Endothelial cell of umbilical vein (primary cell): ENCODE measurements at regions not wholly inside any gene's neighbourhood (a gene's known extent, or its start where the extent isn't known, plus 50 kb on each side); places are given as distances from the start of the nearest gene placed in this dataset.

ENCODE experiments used
- BruUV-seq: library from RNA; stranded (reverse); fragments of 400-500 nt; replicated peaks from 2 replicates; lab custom pipeline; 2021; lab: Mats Ljungman, UMichigan
- CTCF ChIA-PET: fragments of 300-600, 350-600 bp; sonication (Branson Sonifier 250); formaldehyde crosslinking; loops from one replicate; lab custom pipeline; 2021; ENCODE audit warnings: antibody characterized with exemption, inconsistent platforms; lab: Charles Lee
- POLR2A ChIA-PET: fragments of 300-600, 350-600 bp; sonication (Branson Sonifier 250); formaldehyde crosslinking; loops from one replicate; lab custom pipeline; 2021; ENCODE audit warnings: antibody characterized with exemption, inconsistent platforms; lab: Charles Lee
- DNase-seq: peaks from one replicate; pipeline ENCODE4 v3.0.0-alpha.2; 2011; ENCODE audit warnings: low read depth, low spot score
- FAIRE-seq: peaks from 2 replicates; lab custom pipeline; 2011; peaks lifted over from hg19 to GRCh38; lab: Jason Lieb, UNC
- H2AFZ ChIP-seq: 2 replicates; pipeline ENCODE4 v1.6.0; 2012; ENCODE audit warnings: low read depth, low read length, control low read depth, inconsistent platforms
- H3K27ac ChIP-seq: 2 replicates; pipeline ENCODE4 v1.5.1; 2011; ENCODE audit warnings: low read depth, mild to moderate bottlenecking, control low read depth, low read length, moderate library complexity; ENCODE audit not compliant: insufficient read depth
- H3K27me3 ChIP-seq, 2 experiments: 2 replicates each; pipeline versions ENCODE4 v1.6.0 to v1.6.1; 2011; ENCODE audit warnings: low read length in 2 of 2, mixed read lengths in 1 of 2; ENCODE audit not compliant: control insufficient read depth in 2 of 2, insufficient read depth in 2 of 2
- H3K36me3 ChIP-seq, 2 experiments: 2 replicates in 1 of 2; 3 replicates in 1 of 2; pipeline ENCODE4 v1.5.1; 2011; ENCODE audit warnings: low read length in 2 of 2, mild to moderate bottlenecking in 1 of 2, moderate library complexity in 1 of 2; ENCODE audit not compliant: control insufficient read depth in 2 of 2, insufficient read depth in 2 of 2; ENCODE audit errors: extremely low read depth in 1 of 2
- H3K4me1 ChIP-seq: 3 replicates; pipeline ENCODE4 v1.5.1; 2011; ENCODE audit warnings: mild to moderate bottlenecking, low read length; ENCODE audit not compliant: control insufficient read depth, insufficient read depth; ENCODE audit errors: extremely low read depth
- H3K4me2 ChIP-seq: 2 replicates; pipeline ENCODE4 v1.6.1; 2011; ENCODE audit warnings: low read length, control low read depth, mixed read lengths; ENCODE audit not compliant: insufficient read depth
- H3K4me3 ChIP-seq, 3 experiments: fragments of 200-600 bp in 1 of 3; sonication (generic), shearing (Covaris generic) in 1 of 3; replicated peaks in 1 of 3; 2 replicates each; pipeline ENCODE4 v1.5.1; 2011 to 2016; ENCODE audit warnings: control low read depth in 3 of 3, low read length in 3 of 3, mild to moderate bottlenecking in 2 of 3, inconsistent platforms in 1 of 3, low read depth in 1 of 3, moderate library complexity in 1 of 3; ENCODE audit not compliant: insufficient read depth in 1 of 3
- H3K79me2 ChIP-seq: 2 replicates; pipeline ENCODE4 v1.6.0; 2012; ENCODE audit warnings: low read length, inconsistent platforms; ENCODE audit not compliant: control insufficient read depth, insufficient read depth
- H3K9ac ChIP-seq: replicated peaks from 2 replicates; pipeline ENCODE3; 2011; ENCODE audit warnings: low read length, control low read depth; ENCODE audit not compliant: insufficient read depth; ENCODE audit errors: extremely low read depth
- H3K9me1 ChIP-seq: replicated peaks from 3 replicates; pipeline ENCODE4 v1.6.0; 2011; ENCODE audit warnings: mild to moderate bottlenecking, low read length; ENCODE audit not compliant: control insufficient read depth, insufficient read depth; ENCODE audit errors: extremely low read depth
- H3K9me3 ChIP-seq: replicated peaks from 2 replicates; pipeline ENCODE4 v1.5.1; 2012; ENCODE audit warnings: low read length, inconsistent platforms; ENCODE audit not compliant: control insufficient read depth, insufficient read depth
- H4K20me1 ChIP-seq: replicated peaks from 2 replicates; pipeline ENCODE3; 2011; ENCODE audit warnings: mild to moderate bottlenecking, low read length; ENCODE audit not compliant: control insufficient read depth, insufficient read depth; ENCODE audit errors: extremely low read depth
- EZH2 ChIP-seq: IDR thresholded peaks from 2 replicates; pipeline ENCODE4 v1.6.1; 2012; ENCODE audit warnings: borderline replicate concordance, low read depth, mild to moderate bottlenecking, moderate library complexity, low read length, inconsistent platforms; ENCODE audit not compliant: severe bottlenecking
- FOS ChIP-seq: IDR thresholded peaks from 2 replicates; pipeline ENCODE4 v1.6.1; 2011; ENCODE audit warnings: mild to moderate bottlenecking, low read length, moderate library complexity, borderline replicate concordance; ENCODE audit not compliant: insufficient read depth
- GATA2 ChIP-seq: IDR thresholded peaks from 2 replicates; pipeline ENCODE4 v1.7.0; 2011; ENCODE audit warnings: low read depth, mild to moderate bottlenecking, moderate library complexity, mixed read lengths, low read length; ENCODE audit not compliant: insufficient read length, insufficient read depth
- JUN ChIP-seq: IDR thresholded peaks from 2 replicates; pipeline ENCODE4 v1.6.1; 2011; ENCODE audit warnings: borderline replicate concordance, low read depth; ENCODE audit not compliant: insufficient read length, insufficient read depth
- MYC ChIP-seq: IDR thresholded peaks from one replicate; pipeline ENCODE4 v1.6.1; 2011; ENCODE audit warnings: mild to moderate bottlenecking, low read depth, low read length
- POLR2A ChIP-seq: IDR thresholded peaks from 2 replicates; pipeline ENCODE4 v1.6.1; 2012; ENCODE audit warnings: low read depth, mild to moderate bottlenecking, control low read depth, low read length
- POLR2AphosphoS5 ChIP-seq: IDR thresholded peaks from 2 replicates; pipeline ENCODE4 v1.6.1; 2012; ENCODE audit warnings: low read depth, mild to moderate bottlenecking, control low read depth, low read length, moderate library complexity; ENCODE audit not compliant: insufficient read depth
- dilution Hi-C: fragments of 300-500 bp; cut with MboI; formaldehyde crosslinking; loops from one replicate; pipeline ENCODE4 v1.15.0; 2019; ENCODE audit warnings: low sequenced_read_pairs; ENCODE audit not compliant: extremely low pct_ligation_motif_present
- intact Hi-C: fragments of 100-400 bp; cut with micrococcal nuclease; formaldehyde crosslinking; loops from one replicate; pipeline ENCODE4 v1.10.0; 2022
- TF ChIP-seq, protein P1 (sequence below): IDR thresholded peaks from 2 replicates; pipeline ENCODE4 v1.6.1; 2011; ENCODE audit not compliant: insufficient read depth, insufficient read length
- TF ChIP-seq, protein P2 (sequence below), 2 donors: IDR thresholded peaks; 1 replicate in 1 of 2; 2 replicates in 1 of 2; pipeline ENCODE4 v1.5.1; 2011; ENCODE audit warnings: low read length in 2 of 2, mild to moderate bottlenecking in 2 of 2, moderate library complexity in 2 of 2, control low read depth in 1 of 2, inconsistent platforms in 1 of 2, low read depth in 1 of 2; ENCODE audit not compliant: insufficient read depth in 1 of 2; ENCODE audit errors: extremely low read depth in 1 of 2

DNA sequence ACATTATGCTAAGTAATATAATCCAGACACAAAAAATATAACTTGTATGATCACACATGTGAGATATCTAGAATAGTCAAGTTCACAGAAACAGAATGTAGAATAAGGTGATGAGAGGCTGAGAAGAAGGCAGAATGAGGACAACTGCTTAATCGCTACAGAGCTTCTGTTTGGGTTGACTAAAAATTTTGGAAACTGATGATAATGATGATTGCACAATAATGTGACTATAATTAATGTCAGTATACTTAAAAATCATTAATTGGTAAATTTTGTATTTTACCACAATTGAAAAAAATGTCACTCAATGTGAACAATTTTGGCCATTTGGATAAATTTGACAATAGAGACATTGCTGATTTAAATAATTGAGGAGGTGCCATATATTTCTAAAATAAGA lies 1374.4 kb upstream of the CDH8 start:
- Histone ChIP-seq H3K4me1 (no peaks in the 10 kb centered on the region), H4K20me1 (no peaks in the 10 kb centered on the region), H3K36me3 (no peaks in the 10 kb centered on the region), H3K27ac (no peak overlapping the region), H3K4me3 (no peak overlapping the region), H3K4me2 (no peak overlapping the region), H3K9ac (no peak overlapping the region), H2AFZ (no peak overlapping the region), H3K9me3 (no peaks in the 10 kb centered on the region), H3K79me2 (no peaks in the 10 kb centered on the region), H3K9me1 (no peaks in the 10 kb centered on the region), H3K27me3 (no peaks in the 10 kb centered on the region)
- no TSS peak for BruUV-seq
- dilution Hi-C loops (no loop called here), intact Hi-C loops (no loop called here)
- no peak for DNase-seq
- CTCF ChIA-PET: no interaction called here
- no peak for FAIRE-seq
- TF ChIP-seq, protein P1, sequence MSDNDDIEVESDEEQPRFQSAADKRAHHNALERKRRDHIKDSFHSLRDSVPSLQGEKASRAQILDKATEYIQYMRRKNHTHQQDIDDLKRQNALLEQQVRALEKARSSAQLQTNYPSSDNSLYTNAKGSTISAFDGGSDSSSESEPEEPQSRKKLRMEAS: no peak
- TF ChIP-seq GATA2 (no peak), FOS (no peak), EZH2 (no peak), POLR2A (no peak), JUN (no peak), MYC (no peak), POLR2AphosphoS5 (no peak)
- TF ChIP-seq, protein P2, sequence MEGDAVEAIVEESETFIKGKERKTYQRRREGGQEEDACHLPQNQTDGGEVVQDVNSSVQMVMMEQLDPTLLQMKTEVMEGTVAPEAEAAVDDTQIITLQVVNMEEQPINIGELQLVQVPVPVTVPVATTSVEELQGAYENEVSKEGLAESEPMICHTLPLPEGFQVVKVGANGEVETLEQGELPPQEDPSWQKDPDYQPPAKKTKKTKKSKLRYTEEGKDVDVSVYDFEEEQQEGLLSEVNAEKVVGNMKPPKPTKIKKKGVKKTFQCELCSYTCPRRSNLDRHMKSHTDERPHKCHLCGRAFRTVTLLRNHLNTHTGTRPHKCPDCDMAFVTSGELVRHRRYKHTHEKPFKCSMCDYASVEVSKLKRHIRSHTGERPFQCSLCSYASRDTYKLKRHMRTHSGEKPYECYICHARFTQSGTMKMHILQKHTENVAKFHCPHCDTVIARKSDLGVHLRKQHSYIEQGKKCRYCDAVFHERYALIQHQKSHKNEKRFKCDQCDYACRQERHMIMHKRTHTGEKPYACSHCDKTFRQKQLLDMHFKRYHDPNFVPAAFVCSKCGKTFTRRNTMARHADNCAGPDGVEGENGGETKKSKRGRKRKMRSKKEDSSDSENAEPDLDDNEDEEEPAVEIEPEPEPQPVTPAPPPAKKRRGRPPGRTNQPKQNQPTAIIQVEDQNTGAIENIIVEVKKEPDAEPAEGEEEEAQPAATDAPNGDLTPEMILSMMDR (IDR thresholded peaks at IDR 0.05; ENCODE audit: extremely low read depth in 1 of 2, insufficient read depth in 1 of 2, low read depth in 1 of 2, low read length in 2 of 2): no peak
- POLR2A ChIA-PET: no interaction called here
